Spleen (tissue), 7 donors: ENCODE measurements at regions not wholly inside any gene's neighbourhood (a gene's known extent, or its start where the extent isn't known, plus 50 kb on each side); places are given as distances from the start of the nearest gene placed in this dataset.

Source experiments
- POLR2A ChIP-seq, 3 donors: fragments of 450-650 bp; IDR thresholded peaks; one replicate each; pipeline ENCODE4 v1.5.1; 2017; ENCODE audit warnings: antibody characterized with exemption in 3 of 3, mild to moderate bottlenecking in 1 of 3
- POLR2AphosphoS5 ChIP-seq, 3 donors: sonication (generic); formaldehyde crosslinking; IDR thresholded peaks; one replicate each; pipeline ENCODE4 v1.5.1; 2017; ENCODE audit warnings: antibody characterized with exemption in 3 of 3
- TF ChIP-seq, protein P1 (sequence below), 11 experiments: fragments of 200-600 bp in 7 of 11; fragments of 450-650 bp in 4 of 11; sonication (generic) in 4 of 11; IDR thresholded peaks in 8 of 11; conservative IDR thresholded peaks in 3 of 11; 1 replicate in 7 of 11; 2 replicates in 4 of 11; pipeline versions ENCODE4 v1.4.0 to v1.8.0; 2016 to 2021; ENCODE audit warnings: antibody characterized with exemption in 11 of 11, inconsistent platforms in 4 of 11, mild to moderate bottlenecking in 1 of 11
- donor health status: DM: no; HTN: no; CAD: no; lungs with moderate emphysema.
- donor health status: DM: no; HTN: no; CAD: no.
- donor health status: DM: no; HTN: no; CAD: no.

DNA sequence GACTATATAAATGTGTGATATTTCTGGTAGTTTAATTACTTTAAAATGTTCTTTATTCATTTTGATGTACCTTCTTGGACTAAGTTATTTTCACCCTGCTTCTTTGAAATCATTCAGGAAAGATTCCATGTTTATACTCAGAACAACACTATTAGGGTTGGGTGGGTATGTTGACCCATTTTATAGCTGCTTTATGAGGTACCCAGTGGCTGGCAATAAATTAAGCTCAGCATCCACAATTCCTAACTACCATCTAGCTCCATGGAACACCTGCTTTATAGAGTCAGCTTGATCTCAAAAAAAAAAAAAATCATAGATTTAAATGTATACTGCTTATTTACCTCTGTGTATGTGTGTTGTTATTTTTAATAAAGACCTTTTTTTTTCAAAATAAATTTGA is 78.9 kb upstream of the ZNF91 start:
- TF ChIP-seq POLR2AphosphoS5 (IDR thresholded peaks at IDR 0.05) (no peak), POLR2A (IDR thresholded peaks at IDR 0.05) (no peak)
- TF ChIP-seq, protein P1, sequence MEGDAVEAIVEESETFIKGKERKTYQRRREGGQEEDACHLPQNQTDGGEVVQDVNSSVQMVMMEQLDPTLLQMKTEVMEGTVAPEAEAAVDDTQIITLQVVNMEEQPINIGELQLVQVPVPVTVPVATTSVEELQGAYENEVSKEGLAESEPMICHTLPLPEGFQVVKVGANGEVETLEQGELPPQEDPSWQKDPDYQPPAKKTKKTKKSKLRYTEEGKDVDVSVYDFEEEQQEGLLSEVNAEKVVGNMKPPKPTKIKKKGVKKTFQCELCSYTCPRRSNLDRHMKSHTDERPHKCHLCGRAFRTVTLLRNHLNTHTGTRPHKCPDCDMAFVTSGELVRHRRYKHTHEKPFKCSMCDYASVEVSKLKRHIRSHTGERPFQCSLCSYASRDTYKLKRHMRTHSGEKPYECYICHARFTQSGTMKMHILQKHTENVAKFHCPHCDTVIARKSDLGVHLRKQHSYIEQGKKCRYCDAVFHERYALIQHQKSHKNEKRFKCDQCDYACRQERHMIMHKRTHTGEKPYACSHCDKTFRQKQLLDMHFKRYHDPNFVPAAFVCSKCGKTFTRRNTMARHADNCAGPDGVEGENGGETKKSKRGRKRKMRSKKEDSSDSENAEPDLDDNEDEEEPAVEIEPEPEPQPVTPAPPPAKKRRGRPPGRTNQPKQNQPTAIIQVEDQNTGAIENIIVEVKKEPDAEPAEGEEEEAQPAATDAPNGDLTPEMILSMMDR (IDR thresholded peaks at IDR 0.05 in 8 of 11, conservative IDR thresholded peaks at IDR 0.05 in 3 of 11): no peak
